Natural killer cell (primary cell): ENCODE measurements at regions not wholly inside any gene's neighbourhood (a gene's known extent, or its start where the extent isn't known, plus 50 kb on each side); places are given as distances from the start of the nearest gene placed in this dataset.

Experiments
- ATAC-seq, 3 donors: fragments of 150-1000 bp in 2 of 3; fragments of 200-7000 bp in 1 of 3; cut with Tn5 transposase; 1 replicate in 1 of 3; 2 replicates in 2 of 3; pipeline ENCODE4 v1.10.0; 2021; ENCODE audit warnings: mild to moderate bottlenecking in 2 of 3, moderate library complexity in 2 of 3
- DNase-seq, 2 donors: peaks; one replicate each; pipeline versions ENCODE4 v3.0.0 to v3.0.0-alpha.2; 2013 to 2021; ENCODE audit warnings: mixed read lengths in 1 of 2
- H3K27ac ChIP-seq: one replicate; pipeline ENCODE4 v1.5.1; 2013; ENCODE audit warnings: mild to moderate bottlenecking, low read length
- H3K27me3 ChIP-seq: one replicate; pipeline ENCODE4 v1.6.1; 2013; ENCODE audit warnings: low read length; ENCODE audit not compliant: control insufficient read depth, insufficient read depth
- H3K36me3 ChIP-seq: one replicate; pipeline ENCODE4 v1.6.1; 2013; ENCODE audit warnings: low read length; ENCODE audit not compliant: control insufficient read depth, insufficient read depth
- H3K4me1 ChIP-seq: one replicate; pipeline ENCODE4 v1.6.1; 2013; ENCODE audit warnings: low read length; ENCODE audit not compliant: control insufficient read depth, insufficient read depth
- H3K4me3 ChIP-seq: one replicate; pipeline ENCODE4 v1.5.1; 2013; ENCODE audit warnings: low read length
- H3K9me3 ChIP-seq: one replicate; pipeline ENCODE4 v1.6.1; 2013; ENCODE audit warnings: low read length; ENCODE audit not compliant: control insufficient read depth, insufficient read depth
- H3K27ac Mint-ChIP-seq, 2 donors: one replicate each; pipeline ENCODE4 v1.8.0; 2022; ENCODE audit warnings: mild to moderate bottlenecking in 2 of 2, mixed read lengths in 2 of 2, moderate library complexity in 1 of 2
- H3K27me3 Mint-ChIP-seq, 2 donors: one replicate each; pipeline ENCODE4 v1.8.0; 2022; ENCODE audit warnings: low read depth in 2 of 2, mixed read lengths in 2 of 2
- H3K36me3 Mint-ChIP-seq: one replicate; pipeline ENCODE4 v1.8.0; 2022; ENCODE audit warnings: mixed read lengths
- H3K4me1 Mint-ChIP-seq, 2 donors: one replicate each; pipeline ENCODE4 v1.8.0; 2022; ENCODE audit warnings: mixed read lengths in 2 of 2
- H3K4me3 Mint-ChIP-seq: one replicate; pipeline ENCODE4 v1.8.0; 2022; ENCODE audit warnings: mild to moderate bottlenecking, moderate library complexity, mixed read lengths
- H3K9me3 Mint-ChIP-seq, 2 donors: one replicate each; pipeline ENCODE4 v1.8.0; 2022; ENCODE audit warnings: mixed read lengths in 2 of 2
- WGBS: methylation state at CpG from one replicate; pipeline ENCODE4 v1.1.7; 2013; ENCODE audit warnings: missing lambda C conversion rate; ENCODE audit not compliant: insufficient coverage; 5-methylcytosine and 5-hydroxymethylcytosine counted together
- intact Hi-C: fragments of 100-400 bp; cut with micrococcal nuclease; formaldehyde crosslinking; loops from one replicate; pipeline ENCODE4 v1.14.2; 2022
- TF ChIP-seq, protein P1 (sequence below): fragments of 200-600 bp; IDR thresholded peaks from one replicate; pipeline ENCODE4 v1.8.0; 2022; ENCODE audit warnings: antibody characterized with exemption

DNA sequence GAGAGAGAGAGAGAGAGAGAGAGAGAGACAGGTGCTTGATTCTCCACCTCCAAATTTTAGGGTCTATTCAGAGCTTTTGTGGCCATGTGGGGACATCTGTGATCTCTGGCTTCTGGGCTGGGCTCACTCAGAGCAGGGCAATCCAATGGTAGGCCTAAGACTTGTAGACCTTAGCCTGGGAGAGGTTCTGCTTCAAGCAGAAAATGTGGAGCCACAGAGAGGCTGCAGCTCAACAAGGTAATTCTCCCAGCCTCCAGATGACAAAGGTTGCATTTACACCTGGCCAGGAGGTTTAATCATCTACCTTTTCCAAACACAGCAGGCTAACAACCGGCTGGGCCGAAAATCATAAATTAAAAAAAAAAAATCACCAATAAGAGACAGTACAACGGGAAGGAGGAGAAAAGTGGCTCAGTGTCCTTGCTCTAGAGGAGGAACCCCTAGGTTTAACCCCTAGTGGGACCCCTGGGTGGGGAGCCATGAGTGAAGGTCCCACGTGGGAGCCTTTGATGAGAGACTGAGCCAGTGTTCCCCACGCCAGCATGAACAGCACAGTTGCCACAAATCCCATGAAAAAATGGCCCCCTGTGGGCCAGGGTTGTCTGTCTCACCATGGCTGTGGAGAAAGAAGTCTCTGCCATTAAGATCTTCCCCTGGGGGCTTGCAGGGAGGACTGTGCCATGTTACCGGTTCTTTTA, 124.0 kb upstream of the GATA6 start:
- Histone ChIP-seq H3K36me3 (no peaks in the 10 kb centered on the region), H3K27me3 (no peaks in the 10 kb centered on the region), H3K9me3 (no peaks in the 10 kb centered on the region), H3K27ac (no peak overlapping the region), H3K4me3 (no peak overlapping the region), H3K4me1 (no peaks in the 10 kb centered on the region)
- WGBS = 83% methylated on average over 5 of the region's 6 CpGs
- intact Hi-C loops = no loop called here
- H3K4me1 Mint-ChIP-seq = no peaks in the 10 kb centered on the region
- H3K27me3 Mint-ChIP-seq = peaks cover 9 to 10% of the 10 kb centered on the region in 2 donors
- no peaks in the 10 kb centered on the region for H3K36me3 Mint-ChIP-seq
- no peaks in the 10 kb centered on the region for H3K9me3 Mint-ChIP-seq
- TF ChIP-seq, protein P1, sequence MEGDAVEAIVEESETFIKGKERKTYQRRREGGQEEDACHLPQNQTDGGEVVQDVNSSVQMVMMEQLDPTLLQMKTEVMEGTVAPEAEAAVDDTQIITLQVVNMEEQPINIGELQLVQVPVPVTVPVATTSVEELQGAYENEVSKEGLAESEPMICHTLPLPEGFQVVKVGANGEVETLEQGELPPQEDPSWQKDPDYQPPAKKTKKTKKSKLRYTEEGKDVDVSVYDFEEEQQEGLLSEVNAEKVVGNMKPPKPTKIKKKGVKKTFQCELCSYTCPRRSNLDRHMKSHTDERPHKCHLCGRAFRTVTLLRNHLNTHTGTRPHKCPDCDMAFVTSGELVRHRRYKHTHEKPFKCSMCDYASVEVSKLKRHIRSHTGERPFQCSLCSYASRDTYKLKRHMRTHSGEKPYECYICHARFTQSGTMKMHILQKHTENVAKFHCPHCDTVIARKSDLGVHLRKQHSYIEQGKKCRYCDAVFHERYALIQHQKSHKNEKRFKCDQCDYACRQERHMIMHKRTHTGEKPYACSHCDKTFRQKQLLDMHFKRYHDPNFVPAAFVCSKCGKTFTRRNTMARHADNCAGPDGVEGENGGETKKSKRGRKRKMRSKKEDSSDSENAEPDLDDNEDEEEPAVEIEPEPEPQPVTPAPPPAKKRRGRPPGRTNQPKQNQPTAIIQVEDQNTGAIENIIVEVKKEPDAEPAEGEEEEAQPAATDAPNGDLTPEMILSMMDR = no peak
- H3K4me3 Mint-ChIP-seq = no peak overlapping the region
- no peak overlapping the region for H3K27ac Mint-ChIP-seq
- DNase-seq (no peak), ATAC-seq (no peak)

DNA sequence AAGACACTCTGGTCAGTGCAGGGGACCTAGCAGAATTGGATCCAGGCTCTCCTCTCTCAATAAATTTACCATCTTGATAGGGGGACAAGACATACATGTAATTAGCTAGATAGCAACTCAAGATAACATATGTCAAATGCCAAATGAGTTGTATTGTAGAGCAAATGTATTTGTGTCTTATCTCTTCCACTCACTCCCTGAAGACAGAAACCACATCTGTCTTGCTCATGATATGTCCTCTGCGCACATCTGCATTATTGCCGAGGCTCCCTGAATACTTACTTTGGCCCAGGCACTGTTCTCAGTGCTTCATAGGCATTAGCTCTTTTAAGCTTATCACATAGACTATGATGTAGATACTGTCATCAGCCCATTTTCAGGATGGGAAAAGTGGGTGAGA, 122.9 kb upstream of the GATA6 start:
- Mint-ChIP-seq H3K27me3 (peaks cover 9 to 10% of the 10 kb centered on the region in 2 donors), H3K27ac (no peak overlapping the region), H3K36me3 (no peaks in the 10 kb centered on the region), H3K4me3 (no peak overlapping the region), H3K4me1 (no peaks in the 10 kb centered on the region), H3K9me3 (no peaks in the 10 kb centered on the region)
- Histone ChIP-seq H3K27me3 (no peaks in the 10 kb centered on the region), H3K27ac (no peak overlapping the region), H3K9me3 (no peaks in the 10 kb centered on the region), H3K4me3 (no peak overlapping the region), H3K4me1 (no peaks in the 10 kb centered on the region), H3K36me3 (no peaks in the 10 kb centered on the region)
- TF ChIP-seq, protein P1 = no peak
- ATAC-seq (no peak), DNase-seq (no peak)
- 100% methylated on average over 2 of the region's 2 CpGs for WGBS
- intact Hi-C loops = no loop called here

DNA sequence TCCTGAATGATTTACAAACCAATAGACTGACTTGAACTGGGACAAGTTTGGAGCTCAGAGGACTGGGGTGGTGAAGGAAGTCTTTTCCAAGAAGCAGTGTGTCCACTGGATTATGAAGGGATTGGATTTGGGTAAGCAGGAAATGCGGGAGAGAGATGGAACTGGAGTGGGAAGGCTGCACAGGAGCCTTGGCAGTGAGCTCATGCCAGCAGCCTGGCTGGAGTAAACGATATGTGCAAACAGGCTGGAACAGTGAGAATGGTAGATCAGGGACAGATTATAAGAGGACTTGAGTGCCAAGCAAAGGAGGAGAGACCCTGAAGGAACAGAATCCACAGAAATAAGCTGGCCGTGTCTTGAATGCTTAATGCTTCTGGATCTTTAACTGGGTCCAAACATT, 121.9 kb upstream of the GATA6 start:
- H3K4me3 Mint-ChIP-seq = no peak overlapping the region
- Histone ChIP-seq H3K36me3 (no peaks in the 10 kb centered on the region), H3K4me3 (no peak overlapping the region), H3K9me3 (no peaks in the 10 kb centered on the region), H3K27ac (no peak overlapping the region), H3K4me1 (no peaks in the 10 kb centered on the region), H3K27me3 (no peaks in the 10 kb centered on the region)
- no peak for ATAC-seq
- TF ChIP-seq, protein P1 = no peak
- DNase-seq = no peak
- H3K4me1 Mint-ChIP-seq = no peaks in the 10 kb centered on the region
- no peaks in the 10 kb centered on the region for H3K36me3 Mint-ChIP-seq
- intact Hi-C loops = no loop called here
- 89% methylated on average over 3 of the region's 3 CpGs for WGBS
- no peaks in the 10 kb centered on the region for H3K9me3 Mint-ChIP-seq
- H3K27ac Mint-ChIP-seq = no peak overlapping the region
- peaks cover 9 to 10% of the 10 kb centered on the region in 2 donors for H3K27me3 Mint-ChIP-seq

DNA sequence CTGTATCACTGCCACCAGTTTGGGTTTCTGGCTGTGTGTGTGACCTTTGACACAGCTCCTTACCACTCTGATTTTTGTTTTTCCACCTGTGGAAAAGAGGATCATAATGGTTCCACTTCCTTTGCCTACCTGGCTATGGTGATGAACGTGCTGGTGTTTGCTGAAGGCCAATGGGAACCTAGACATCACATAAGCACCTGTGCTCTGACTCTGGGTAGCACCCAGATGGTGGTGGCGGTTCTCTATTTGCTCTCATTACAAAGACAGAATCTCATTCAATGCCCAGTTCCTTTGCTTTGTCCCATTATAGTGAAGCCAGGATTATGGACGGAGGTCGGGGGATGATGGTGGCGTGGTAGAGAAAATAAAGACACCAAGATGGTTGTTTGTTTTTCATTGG, 121.2 kb upstream of the GATA6 start:
- 83% methylated on average over 5 of the region's 5 CpGs for WGBS
- H3K4me3 Mint-ChIP-seq = no peak overlapping the region
- ATAC-seq = no peak
- TF ChIP-seq, protein P1 = no peak
- Histone ChIP-seq H3K4me3 (no peak overlapping the region), H3K4me1 (no peaks in the 10 kb centered on the region), H3K27me3 (no peaks in the 10 kb centered on the region), H3K36me3 (no peaks in the 10 kb centered on the region), H3K27ac (no peak overlapping the region), H3K9me3 (no peaks in the 10 kb centered on the region)
- no peaks in the 10 kb centered on the region for H3K9me3 Mint-ChIP-seq
- no peak for DNase-seq
- intact Hi-C loops = no loop called here
- H3K27ac Mint-ChIP-seq = no peak overlapping the region
- no peaks in the 10 kb centered on the region for H3K36me3 Mint-ChIP-seq
- H3K27me3 Mint-ChIP-seq = peaks cover 9 to 10% of the 10 kb centered on the region in 2 donors
- H3K4me1 Mint-ChIP-seq = no peaks in the 10 kb centered on the region
